PC-3 (cell line): ENCODE measurements at regions not wholly inside any gene's neighbourhood (a gene's known extent, or its start where the extent isn't known, plus 50 kb on each side); places are given as distances from the start of the nearest gene placed in this dataset.

Source experiments
- ATAC-seq: fragments of 200-7000 bp; cut with Tn5 transposase; 2 replicates; pipeline ENCODE4 v1.9.1; 2020; ENCODE audit warnings: mild to moderate bottlenecking, moderate library complexity
- BruUV-seq: library from RNA; stranded (reverse); fragments of 400-500 nt; replicated peaks from 2 replicates; lab custom pipeline; 2021; lab: Mats Ljungman, UMichigan
- CTCF ChIA-PET: fragments of 300-600 bp; sonication (Branson Sonifier 250); formaldehyde crosslinking; loops from one replicate; lab custom pipeline; 2022; ENCODE audit warnings: antibody characterized with exemption; lab: Charles Lee
- POLR2A ChIA-PET: fragments of 300-600 bp; sonication (Branson Sonifier 250); formaldehyde crosslinking; loops from one replicate; lab custom pipeline; 2022; ENCODE audit warnings: antibody characterized with exemption; ENCODE audit not compliant: unreplicated experiment; lab: Charles Lee
- DNase-seq: peaks from one replicate; pipeline ENCODE4 v3.0.0-alpha.2; 2015
- H2AFZ ChIP-seq: fragments of 300-600 bp; sonication (generic); 2 replicates; pipeline ENCODE4 v1.6.0; 2016; ENCODE audit warnings: antibody characterized with exemption, low read length
- H3F3A ChIP-seq: fragments of 300-600 bp; sonication (generic); one replicate; pipeline ENCODE4 v1.6.0; 2017; ENCODE audit warnings: antibody characterized with exemption, low read length, control low read depth, mild to moderate bottlenecking; ENCODE audit not compliant: unreplicated experiment
- H3K27ac ChIP-seq: fragments of 300-600 bp; sonication (generic); 2 replicates; pipeline ENCODE4 v1.5.1; 2016; ENCODE audit warnings: mild to moderate bottlenecking, low read length
- H3K27me3 ChIP-seq: fragments of 300-600 bp; sonication (generic); 2 replicates; pipeline ENCODE4 v1.6.1; 2016; ENCODE audit warnings: low read length, mixed read lengths
- H3K36me3 ChIP-seq: fragments of 300-600 bp; sonication (generic); 2 replicates; pipeline ENCODE4 v1.6.1; 2016; ENCODE audit warnings: low read depth, mixed run types, low read length, mixed read lengths
- H3K4me1 ChIP-seq: fragments of 300-600 bp; sonication (generic); 2 replicates; pipeline ENCODE4 v1.5.1; 2016; ENCODE audit warnings: low read length; ENCODE audit not compliant: insufficient read depth
- H3K4me2 ChIP-seq: fragments of 300-600 bp; sonication (generic); 2 replicates; pipeline ENCODE4 v1.6.0; 2016; ENCODE audit warnings: low read length
- H3K4me3 ChIP-seq: fragments of 300-600 bp; sonication (generic); 2 replicates; pipeline ENCODE4 v1.5.1; 2016; ENCODE audit warnings: mild to moderate bottlenecking, low read length, mixed read lengths
- H3K79me2 ChIP-seq: fragments of 300-600 bp; sonication (generic); 2 replicates; pipeline ENCODE4 v1.6.1; 2017; ENCODE audit warnings: low read length, mixed read lengths
- H3K9ac ChIP-seq: fragments of 300-600 bp; sonication (generic); 2 replicates; pipeline ENCODE4 v1.6.0; 2016; ENCODE audit warnings: mild to moderate bottlenecking, low read length
- H3K9me2 ChIP-seq: fragments of 300-600 bp; sonication (generic); replicated peaks from 2 replicates; pipeline ENCODE4 v1.6.1; 2016; ENCODE audit warnings: mixed run types, low read length, mixed read lengths
- H3K9me3 ChIP-seq: fragments of 300-600 bp; sonication (generic); 2 replicates; pipeline ENCODE4 v1.6.1; 2016; ENCODE audit warnings: low read length, mixed read lengths
- H4K20me1 ChIP-seq: fragments of 300-600 bp; sonication (generic); 2 replicates; pipeline ENCODE4 v1.6.1; 2016; ENCODE audit warnings: low read length, mixed read lengths
- EZH2 ChIP-seq: fragments of 300-600 bp; sonication (generic); IDR thresholded peaks from one replicate; pipeline ENCODE4 v1.6.1; 2017; ENCODE audit warnings: antibody characterized with exemption, mild to moderate bottlenecking, low read length; ENCODE audit not compliant: unreplicated experiment
- EZH2phosphoT487 ChIP-seq: fragments of 300-600 bp; sonication (generic); IDR thresholded peaks from 2 replicates; pipeline ENCODE4 v1.6.1; 2018; ENCODE audit warnings: mild to moderate bottlenecking, antibody characterized with exemption, low read length, borderline replicate concordance
- intact Hi-C: fragments of 100-400 bp; cut with micrococcal nuclease; formaldehyde crosslinking; loops from 2 replicates; pipeline ENCODE4 v1.9.0; 2023
- TF ChIP-seq, protein P1 (sequence below): fragments of 300-600 bp; sonication (generic); conservative IDR thresholded peaks from 2 replicates; pipeline ENCODE4 v1.5.1; 2017; ENCODE audit warnings: antibody characterized with exemption, low read depth, mild to moderate bottlenecking, low read length

DNA sequence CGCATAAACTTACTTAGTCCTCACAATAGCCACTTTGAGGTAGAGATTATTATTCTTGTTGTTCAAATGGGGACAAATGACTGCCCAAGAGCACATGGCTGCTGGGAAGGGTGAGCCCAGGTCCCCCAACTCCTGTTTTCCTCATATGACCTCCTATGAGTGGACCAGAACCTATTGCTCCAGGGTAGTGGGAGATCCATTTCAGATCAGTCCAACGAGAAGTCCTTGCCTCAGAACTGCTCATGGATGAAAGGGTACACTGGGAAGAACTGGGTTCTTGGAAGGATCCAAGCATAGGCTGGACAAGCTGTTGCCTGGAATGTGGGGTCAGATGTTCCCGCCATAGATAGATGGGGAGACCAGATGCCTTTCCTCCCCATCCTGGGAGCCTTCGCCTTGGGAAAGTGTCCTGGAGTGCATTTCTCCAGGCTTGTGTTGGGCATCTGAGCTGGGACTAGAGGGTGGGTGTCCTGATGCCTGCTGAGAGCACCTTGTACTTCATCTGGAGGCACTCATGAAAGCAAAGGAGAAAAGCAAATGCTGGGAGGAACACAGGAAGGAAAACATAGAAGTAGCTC, 146.3 kb upstream of the B3GAT1 start:
- Histone ChIP-seq H4K20me1 (no peaks in the 10 kb centered on the region), H3K79me2 (no peaks in the 10 kb centered on the region), H3K9me2 (no peaks in the 10 kb centered on the region), H3K36me3 (no peaks in the 10 kb centered on the region), H3K4me1 (no peaks in the 10 kb centered on the region), H3K4me3 (no peak overlapping the region), H3K4me2 (no peak overlapping the region), H3K9ac (no peak overlapping the region), H3K27ac (no peak overlapping the region), H3K27me3 (peaks cover 18% of the 10 kb centered on the region; the same call in 1 of the 2 replicates), H3F3A (no peaks in the 10 kb centered on the region), H3K9me3 (no peaks in the 10 kb centered on the region; the same call in 1 of the 2 replicates), H2AFZ (no peak overlapping the region)
- ChIA-PET POLR2A (no interaction called here), CTCF (no interaction called here)
- DNase-seq (no peak), ATAC-seq (no peak)
- intact Hi-C loops, result no loop called here
- no TSS peak for BruUV-seq
- TF ChIP-seq, protein P1, sequence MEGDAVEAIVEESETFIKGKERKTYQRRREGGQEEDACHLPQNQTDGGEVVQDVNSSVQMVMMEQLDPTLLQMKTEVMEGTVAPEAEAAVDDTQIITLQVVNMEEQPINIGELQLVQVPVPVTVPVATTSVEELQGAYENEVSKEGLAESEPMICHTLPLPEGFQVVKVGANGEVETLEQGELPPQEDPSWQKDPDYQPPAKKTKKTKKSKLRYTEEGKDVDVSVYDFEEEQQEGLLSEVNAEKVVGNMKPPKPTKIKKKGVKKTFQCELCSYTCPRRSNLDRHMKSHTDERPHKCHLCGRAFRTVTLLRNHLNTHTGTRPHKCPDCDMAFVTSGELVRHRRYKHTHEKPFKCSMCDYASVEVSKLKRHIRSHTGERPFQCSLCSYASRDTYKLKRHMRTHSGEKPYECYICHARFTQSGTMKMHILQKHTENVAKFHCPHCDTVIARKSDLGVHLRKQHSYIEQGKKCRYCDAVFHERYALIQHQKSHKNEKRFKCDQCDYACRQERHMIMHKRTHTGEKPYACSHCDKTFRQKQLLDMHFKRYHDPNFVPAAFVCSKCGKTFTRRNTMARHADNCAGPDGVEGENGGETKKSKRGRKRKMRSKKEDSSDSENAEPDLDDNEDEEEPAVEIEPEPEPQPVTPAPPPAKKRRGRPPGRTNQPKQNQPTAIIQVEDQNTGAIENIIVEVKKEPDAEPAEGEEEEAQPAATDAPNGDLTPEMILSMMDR, result no peak
- no peak for TF ChIP-seq EZH2
- TF ChIP-seq EZH2phosphoT487, result no peak

DNA sequence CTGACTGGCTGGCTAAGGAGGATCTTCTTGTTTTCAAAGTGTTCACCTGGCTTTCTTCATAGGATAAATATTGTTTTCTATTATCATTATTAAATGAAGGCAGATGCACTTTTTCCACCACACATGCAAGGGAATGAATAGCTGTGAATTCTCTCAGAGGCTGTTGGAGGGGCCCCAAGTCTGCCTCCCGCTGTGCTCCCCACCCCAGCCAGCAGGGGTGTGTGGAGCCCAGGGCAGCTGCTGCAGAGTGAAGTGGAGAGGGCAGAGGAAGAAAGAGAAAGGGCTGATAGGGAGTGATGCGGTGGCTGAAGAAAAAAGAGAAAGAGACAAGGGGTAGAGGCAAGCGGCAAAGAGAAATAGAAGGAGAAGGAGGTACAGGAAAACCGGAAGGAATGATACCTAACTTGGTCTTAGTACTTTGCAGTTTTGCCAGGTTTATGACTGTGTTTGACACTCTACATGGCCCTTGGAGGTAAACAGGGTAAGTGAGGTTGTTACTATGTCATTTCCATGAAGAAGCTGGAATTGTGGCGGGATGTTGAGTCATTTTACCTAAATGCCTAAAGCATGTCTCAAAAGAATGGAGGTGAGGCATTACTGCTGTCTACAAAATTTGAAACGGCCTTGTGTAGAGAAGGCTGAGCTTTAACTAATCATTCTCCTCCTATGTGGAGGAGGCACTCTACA, 145.7 kb upstream of the B3GAT1 start:
- no peaks in the 10 kb centered on the region for H3K4me1 ChIP-seq
- no peak overlapping the region for H3K27ac ChIP-seq
- no peak overlapping the region for H3K9ac ChIP-seq
- H3K9me2 ChIP-seq, result no peaks in the 10 kb centered on the region
- CTCF ChIA-PET, result no interaction called here
- no peaks in the 10 kb centered on the region for H3K79me2 ChIP-seq
- H3K36me3 ChIP-seq, result no peaks in the 10 kb centered on the region
- no peaks in the 10 kb centered on the region; the same call in 1 of the 2 replicates for H3K9me3 ChIP-seq
- H2AFZ ChIP-seq, result no peak overlapping the region
- ATAC-seq (no peak), DNase-seq (peak; percentile 41)
- no TSS peak for BruUV-seq
- H3F3A ChIP-seq, result no peaks in the 10 kb centered on the region
- H3K4me3 ChIP-seq, result no peak overlapping the region
- H3K4me2 ChIP-seq, result no peak overlapping the region
- POLR2A ChIA-PET, result no interaction called here
- no peaks in the 10 kb centered on the region for H4K20me1 ChIP-seq
- H3K27me3 ChIP-seq, result peaks cover 18% of the 10 kb centered on the region; the same call in 1 of the 2 replicates
- TF ChIP-seq EZH2, result no peak
- TF ChIP-seq EZH2phosphoT487, result no peak
- TF ChIP-seq, protein P1, result no peak
- intact Hi-C loops, result no loop called here

DNA sequence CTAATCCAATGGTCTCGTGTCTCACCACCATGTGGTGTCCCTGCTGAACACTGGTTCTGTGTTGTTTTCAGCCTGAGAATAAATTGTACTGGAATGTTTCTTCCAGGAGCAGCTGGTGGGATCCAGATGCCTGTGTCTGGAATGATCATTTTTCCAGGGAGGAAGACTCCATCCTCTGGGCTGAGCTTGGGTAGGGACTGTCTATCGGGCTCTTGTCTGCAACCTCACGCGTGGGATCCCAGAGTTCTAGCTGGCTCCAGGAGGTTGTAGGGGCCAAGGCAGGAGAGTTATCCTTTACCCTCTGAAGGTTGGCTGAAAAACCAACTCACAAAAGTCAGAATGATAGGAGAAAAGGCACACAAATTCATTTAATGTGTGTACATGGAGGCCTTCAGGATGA, 144.1 kb upstream of the B3GAT1 start:
- Histone ChIP-seq H3K9me2 (no peaks in the 10 kb centered on the region), H3K9me3 (no peaks in the 10 kb centered on the region; the same call in 1 of the 2 replicates), H3K27me3 (peaks cover 14% of the 10 kb centered on the region; the same call in 1 of the 2 replicates), H3K9ac (no peak overlapping the region), H3K36me3 (no peaks in the 10 kb centered on the region), H3K4me1 (no peaks in the 10 kb centered on the region), H3F3A (no peaks in the 10 kb centered on the region), H3K4me2 (no peak overlapping the region), H2AFZ (no peak overlapping the region), H3K27ac (no peak overlapping the region), H4K20me1 (no peaks in the 10 kb centered on the region), H3K79me2 (no peaks in the 10 kb centered on the region), H3K4me3 (no peak overlapping the region)
- ChIA-PET POLR2A (no interaction called here), CTCF (no interaction called here)
- DNase-seq, result no peak
- BruUV-seq, result no TSS peak
- ATAC-seq, result no peak
- TF ChIP-seq EZH2, result no peak
- TF ChIP-seq EZH2phosphoT487, result no peak
- TF ChIP-seq, protein P1, result no peak
- intact Hi-C loops, result no loop called here
